ENCODE measurements at regions not wholly inside any gene's neighbourhood (a gene's known extent, or its start where the extent isn't known, plus 50 kb on each side); places are given as distances from the start of the nearest gene placed in this dataset.
"Not testable (repeated sequence)": the region's sequence is repeated elsewhere in the genome, so short reads cannot be mapped to it uniquely, and the experiment has no call there.

GRCh38 chr2:2777213-2777612, 446.1 kb upstream of the MYT1L start:
- no peaks in the 10 kb centered on the region for H3K4me1 Mint-ChIP-seq

DNA sequence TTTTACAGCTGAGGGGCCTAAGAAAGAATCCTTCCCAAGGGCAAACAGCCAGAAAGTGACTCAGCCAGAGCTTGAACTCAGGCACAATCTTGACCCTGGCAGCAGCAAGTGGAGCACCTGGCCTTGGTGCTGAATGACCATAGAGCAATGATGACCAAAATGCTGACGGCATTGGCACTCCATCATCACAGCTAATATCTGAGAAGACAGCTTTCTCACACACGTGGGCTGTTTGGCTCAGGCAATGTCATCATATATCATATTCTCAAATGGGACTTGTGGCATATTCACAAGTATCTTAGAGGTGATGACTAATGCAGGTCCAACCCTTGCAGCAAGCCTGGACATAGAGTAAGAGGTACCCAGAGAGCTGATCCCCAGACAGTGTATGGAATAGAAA, 443.9 kb upstream of the MYT1L start:
- ATAC-seq = no peak
- no peaks in the 10 kb centered on the region for H3K27me3 Mint-ChIP-seq
- H3K36me3 Mint-ChIP-seq = no peaks in the 10 kb centered on the region
- no peaks in the 10 kb centered on the region for H3K4me1 Mint-ChIP-seq
- H3K27ac Mint-ChIP-seq = no peak overlapping the region
- no peak overlapping the region for H3K4me3 Mint-ChIP-seq
- DNase-seq = no peak
- H3K9me3 Mint-ChIP-seq (ENCODE audit: low read depth) = peaks cover 10% of the 10 kb centered on the region
- CTCF ChIA-PET = no interaction called here

More at GRCh38 chr2:2777213-2777612, 446.1 kb upstream of the MYT1L start:
- Mint-ChIP-seq H3K4me3 (no peak overlapping the region), H3K27ac (no peak overlapping the region), H3K27me3 (no peaks in the 10 kb centered on the region), H3K9me3 (ENCODE audit: low read depth) (peaks cover 13% of the 10 kb centered on the region), H3K36me3 (peaks cover 1% of the 10 kb centered on the region)
- no peak for ATAC-seq
- DNase-seq = no peak
- CTCF ChIA-PET = no interaction called here

DNA sequence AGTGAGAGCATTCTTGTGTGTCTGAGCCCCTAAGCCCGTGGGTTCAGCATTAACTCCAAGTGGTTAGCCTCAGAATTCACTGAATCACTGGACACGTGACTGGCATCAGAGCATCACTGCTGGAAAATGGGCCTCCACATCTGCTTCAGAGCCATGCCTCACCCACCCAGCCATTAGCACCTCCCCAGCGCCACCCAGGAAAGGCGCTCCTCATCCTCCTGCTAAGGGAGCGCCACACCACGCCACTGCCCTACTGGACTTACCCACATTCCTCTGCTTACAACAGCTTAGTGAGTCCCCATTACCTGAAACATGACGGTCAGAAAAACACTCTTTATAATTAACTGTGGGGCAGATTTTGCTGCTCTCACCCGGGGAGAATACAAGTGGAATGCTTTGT, 442.6 kb upstream of the MYT1L start:
- Mint-ChIP-seq H3K4me1 (no peaks in the 10 kb centered on the region), H3K36me3 (no peaks in the 10 kb centered on the region), H3K4me3 (no peak overlapping the region)

GRCh38 chr2:2773080-2773479, 442.0 kb upstream of the MYT1L start:
- H3K36me3 Mint-ChIP-seq; H3K27ac Mint-ChIP-seq; ATAC-seq; H3K27me3 Mint-ChIP-seq; CTCF ChIA-PET; DNase-seq; H3K4me1 Mint-ChIP-seq; H3K9me3 Mint-ChIP-seq (ENCODE audit: low read depth); H3K4me3 Mint-ChIP-seq: not testable (repeated sequence)

More for the DNA sequence above, 442.6 kb upstream of the MYT1L start:
- no peak for DNase-seq
- Mint-ChIP-seq H3K27ac (no peak overlapping the region), H3K9me3 (ENCODE audit: low read depth) (peaks cover 5% of the 10 kb centered on the region), H3K27me3 (no peaks in the 10 kb centered on the region)
- no peak for ATAC-seq
- CTCF ChIA-PET = no interaction called here

- Mint-ChIP-seq H3K27ac (no peak overlapping the region), H3K4me1 (no peaks in the 10 kb centered on the region), H3K27me3 (no peaks in the 10 kb centered on the region), H3K36me3 (no peaks in the 10 kb centered on the region), H3K4me3 (no peak overlapping the region), H3K9me3 (ENCODE audit: low read depth) (peaks cover 2% of the 10 kb centered on the region)
- CTCF ChIA-PET = no interaction called here
- ATAC-seq (no peak), DNase-seq (no peak)
Measured at GRCh38 chr2:2771721-2772411, 440.8 kb upstream of the MYT1L start.

- H3K4me1 Mint-ChIP-seq = no peaks in the 10 kb centered on the region
- no peak overlapping the region for H3K4me3 Mint-ChIP-seq
- H3K27me3 Mint-ChIP-seq = no peaks in the 10 kb centered on the region
- CTCF ChIA-PET = no interaction called here
- ATAC-seq = no peak
- no peak overlapping the region for H3K27ac Mint-ChIP-seq
- no peaks in the 10 kb centered on the region for H3K9me3 Mint-ChIP-seq (ENCODE audit: low read depth)
- H3K36me3 Mint-ChIP-seq = no peaks in the 10 kb centered on the region
- no peak for DNase-seq
Measured at GRCh38 chr2:2769481-2770431, 438.7 kb upstream of the MYT1L start.

DNA sequence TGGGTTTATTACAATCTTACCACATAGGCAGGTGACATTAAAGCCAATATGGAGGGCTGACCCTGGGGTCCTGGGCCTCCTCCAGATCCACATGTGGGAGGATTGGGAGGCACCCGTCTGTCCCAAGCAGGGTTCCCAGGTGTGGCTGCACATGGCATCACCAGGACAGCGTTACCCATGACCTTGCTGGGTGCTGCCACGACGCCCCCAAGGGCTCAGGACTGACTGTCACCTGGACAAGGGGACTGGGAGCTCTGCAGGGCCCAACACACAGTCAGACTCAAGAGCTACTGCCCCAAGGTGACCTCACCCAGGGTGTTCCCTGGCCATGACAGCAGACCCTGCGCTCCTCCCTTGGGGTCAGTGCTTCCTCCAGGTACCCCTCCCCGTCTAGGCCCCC, 437.4 kb upstream of the MYT1L start:
- CTCF ChIA-PET = no interaction called here
- H3K9me3 Mint-ChIP-seq (ENCODE audit: low read depth) = no peaks in the 10 kb centered on the region
- no peak for ATAC-seq
- DNase-seq = no peak
- no peaks in the 10 kb centered on the region for H3K27me3 Mint-ChIP-seq
- H3K4me3 Mint-ChIP-seq = no peak overlapping the region
- no peaks in the 10 kb centered on the region for H3K36me3 Mint-ChIP-seq
- no peak overlapping the region for H3K27ac Mint-ChIP-seq
- H3K4me1 Mint-ChIP-seq = no peaks in the 10 kb centered on the region

- H3K36me3 Mint-ChIP-seq = no peaks in the 10 kb centered on the region
- no peaks in the 10 kb centered on the region for H3K4me1 Mint-ChIP-seq
- no peaks in the 10 kb centered on the region for H3K27me3 Mint-ChIP-seq
- CTCF ChIA-PET = no interaction called here
- no peak for DNase-seq
- no peaks in the 10 kb centered on the region for H3K9me3 Mint-ChIP-seq (ENCODE audit: low read depth)
- no peak for ATAC-seq
- no peak overlapping the region for H3K4me3 Mint-ChIP-seq
- no peak overlapping the region for H3K27ac Mint-ChIP-seq
Measured at GRCh38 chr2:2767837-2768236, 436.8 kb upstream of the MYT1L start.

DNA sequence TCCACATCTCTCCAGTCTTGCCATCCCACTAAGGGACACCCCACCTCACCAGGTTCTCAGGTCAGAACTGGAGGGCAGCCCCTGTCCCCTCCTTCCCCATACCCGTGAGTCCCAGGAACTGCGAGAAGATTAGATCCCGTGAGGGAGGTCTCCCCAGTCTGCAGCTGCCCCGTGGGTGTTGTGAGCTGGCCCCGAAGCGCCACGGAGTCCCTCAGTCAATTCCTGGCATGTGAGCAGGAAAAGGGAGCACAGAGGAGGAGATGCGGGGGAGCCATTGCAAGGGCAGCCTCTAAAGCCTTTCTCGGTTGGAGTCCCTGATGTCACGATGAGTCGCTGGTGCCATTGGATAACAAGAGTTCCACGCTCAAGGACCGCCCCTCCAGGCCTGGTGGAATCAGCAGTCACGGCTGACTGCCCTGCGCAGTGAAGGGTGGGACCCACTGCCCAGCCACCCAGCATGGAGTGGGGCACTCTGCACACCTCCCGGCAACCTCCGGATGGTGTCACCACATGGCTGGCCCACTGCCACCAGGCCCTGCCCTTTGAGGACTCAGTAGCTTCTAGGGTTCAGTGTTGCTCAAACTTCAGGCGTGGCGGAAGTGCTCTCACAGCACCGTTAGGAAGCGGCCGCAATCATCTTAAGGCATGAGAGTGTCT, 434.9 kb upstream of the MYT1L start:
- Mint-ChIP-seq H3K4me1 (no peaks in the 10 kb centered on the region), H3K4me3 (no peak overlapping the region), H3K36me3 (no peaks in the 10 kb centered on the region), H3K27me3 (no peaks in the 10 kb centered on the region), H3K27ac (no peak overlapping the region), H3K9me3 (ENCODE audit: low read depth) (no peaks in the 10 kb centered on the region)
- no peak for ATAC-seq
- DNase-seq = no peak
- CTCF ChIA-PET = no interaction called here

GRCh38 chr2:2765176-2765800, 434.2 kb upstream of the MYT1L start:
- DNase-seq = no peak
- no peaks in the 10 kb centered on the region for H3K4me1 Mint-ChIP-seq
- no peak overlapping the region for H3K4me3 Mint-ChIP-seq
- no peaks in the 10 kb centered on the region for H3K27me3 Mint-ChIP-seq
- no peaks in the 10 kb centered on the region for H3K36me3 Mint-ChIP-seq
- no peak overlapping the region for H3K27ac Mint-ChIP-seq
- CTCF ChIA-PET = no interaction called here
- no peak for ATAC-seq
- no peaks in the 10 kb centered on the region for H3K9me3 Mint-ChIP-seq (ENCODE audit: low read depth)

GRCh38 chr2:2764739-2765138, 433.7 kb upstream of the MYT1L start:
- no peak overlapping the region for H3K27ac Mint-ChIP-seq
- DNase-seq (no peak), ATAC-seq (no peak)
- no peak overlapping the region for H3K4me3 Mint-ChIP-seq
- H3K36me3 Mint-ChIP-seq = no peaks in the 10 kb centered on the region
- no peaks in the 10 kb centered on the region for H3K9me3 Mint-ChIP-seq (ENCODE audit: low read depth)
- H3K27me3 Mint-ChIP-seq = no peaks in the 10 kb centered on the region
- no peaks in the 10 kb centered on the region for H3K4me1 Mint-ChIP-seq
- CTCF ChIA-PET = no interaction called here

DNA sequence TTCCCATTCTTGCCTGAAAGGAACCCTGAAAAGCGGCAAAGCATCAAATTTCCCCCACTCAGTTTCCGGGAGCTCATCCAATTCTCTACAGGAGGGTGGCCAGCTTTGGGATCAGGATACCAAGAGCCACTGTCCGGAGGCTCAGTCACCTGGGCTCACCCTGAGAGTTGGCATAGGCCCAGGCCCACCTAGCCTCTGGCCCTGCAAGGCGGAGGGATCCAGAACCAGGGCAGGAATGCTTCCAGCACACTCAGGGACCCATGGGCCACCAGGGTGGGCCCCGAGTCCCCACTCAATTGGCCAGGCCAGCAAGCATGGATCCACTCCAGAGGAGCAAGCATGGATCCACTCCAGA, 432.9 kb upstream of the MYT1L start:
- Mint-ChIP-seq H3K9me3 (ENCODE audit: low read depth) (no peaks in the 10 kb centered on the region), H3K36me3 (no peaks in the 10 kb centered on the region), H3K27ac (no peak overlapping the region), H3K4me3 (no peak overlapping the region), H3K27me3 (no peaks in the 10 kb centered on the region), H3K4me1 (no peaks in the 10 kb centered on the region)
- CTCF ChIA-PET = no interaction called here
- DNase-seq = no peak
- ATAC-seq = no peak

- H3K27ac Mint-ChIP-seq = no peak overlapping the region
- DNase-seq (no peak), ATAC-seq (no peak)
- H3K27me3 Mint-ChIP-seq = no peaks in the 10 kb centered on the region
- H3K4me3 Mint-ChIP-seq = no peak overlapping the region
- CTCF ChIA-PET = no interaction called here
- no peaks in the 10 kb centered on the region for H3K9me3 Mint-ChIP-seq (ENCODE audit: low read depth)
- H3K4me1 Mint-ChIP-seq = no peaks in the 10 kb centered on the region
- H3K36me3 Mint-ChIP-seq = no peaks in the 10 kb centered on the region
Measured at GRCh38 chr2:2763351-2764000, 432.4 kb upstream of the MYT1L start.

Data from activated CD8-positive, alpha-beta memory T cell treated with anti-CD3 and anti-CD28 coated beads, Interleukin-2, amount 10 ng/mL, durations not matched to agents 7 days and 5 days (primary cell).